ENCODE measurements at regions not wholly inside any gene's neighbourhood (a gene's known extent, or its start where the extent isn't known, plus 50 kb on each side); places are given as distances from the start of the nearest gene placed in this dataset.

- Histone ChIP-seq H3K4me1 (ENCODE audit: insufficient read depth, insufficient read length) (no peaks in the 10 kb centered on the region), H3K36me3 (ENCODE audit: insufficient read depth, insufficient read length, low read length) (no peaks in the 10 kb centered on the region), H3K27me3 (ENCODE audit: insufficient read depth, insufficient read length) (no peaks in the 10 kb centered on the region), H3K4me3 (ENCODE audit: insufficient read length, low read depth) (no peak overlapping the region), H3K9ac (ENCODE audit: insufficient read length, low read depth) (no peak overlapping the region), H3K9me3 (ENCODE audit: insufficient read depth, low read length) (no peaks in the 10 kb centered on the region)
- DNase-seq (ENCODE audit: low read depth, low spot score): no peak
- TF ChIP-seq SUZ12 (IDR thresholded peaks at IDR 0.05; ENCODE audit: extremely low read depth, insufficient read depth, insufficient read length): no peak
- TF ChIP-seq YY1 (IDR thresholded peaks at IDR 0.05; ENCODE audit: insufficient read depth, insufficient read length): no peak
- TF ChIP-seq ZNF274 (IDR thresholded peaks at IDR 0.05; ENCODE audit: low read depth, low read length): no peak
Observed at GRCh38 chr7:26924149-26924767, 59.9 kb upstream of the SKAP2 start.

- DNase-seq (ENCODE audit: low read depth, low spot score): no peak
- TF ChIP-seq ZNF274 (IDR thresholded peaks at IDR 0.05; ENCODE audit: low read depth, low read length) (no peak), YY1 (IDR thresholded peaks at IDR 0.05; ENCODE audit: insufficient read depth, insufficient read length) (no peak), SUZ12 (IDR thresholded peaks at IDR 0.05; ENCODE audit: extremely low read depth, insufficient read depth, insufficient read length) (no peak)
- Histone ChIP-seq H3K27me3 (ENCODE audit: insufficient read depth, insufficient read length) (no peaks in the 10 kb centered on the region), H3K36me3 (ENCODE audit: insufficient read depth, insufficient read length, low read length) (no peaks in the 10 kb centered on the region), H3K9ac (ENCODE audit: insufficient read length, low read depth) (no peak overlapping the region), H3K9me3 (ENCODE audit: insufficient read depth, low read length) (no peaks in the 10 kb centered on the region), H3K4me3 (ENCODE audit: insufficient read length, low read depth) (no peak overlapping the region), H3K4me1 (ENCODE audit: insufficient read depth, insufficient read length) (no peaks in the 10 kb centered on the region)
Observed at GRCh38 chr7:26919906-26920493, 55.6 kb upstream of the SKAP2 start.

- Histone ChIP-seq H3K4me3 (ENCODE audit: insufficient read length, low read depth) (no peak overlapping the region), H3K9me3 (ENCODE audit: insufficient read depth, low read length) (no peaks in the 10 kb centered on the region), H3K9ac (ENCODE audit: insufficient read length, low read depth) (no peak overlapping the region), H3K36me3 (ENCODE audit: insufficient read depth, insufficient read length, low read length) (no peaks in the 10 kb centered on the region), H3K4me1 (ENCODE audit: insufficient read depth, insufficient read length) (no peaks in the 10 kb centered on the region), H3K27me3 (ENCODE audit: insufficient read depth, insufficient read length) (no peaks in the 10 kb centered on the region)
- no peak for TF ChIP-seq YY1 (IDR thresholded peaks at IDR 0.05; ENCODE audit: insufficient read depth, insufficient read length)
- no peak for TF ChIP-seq SUZ12 (IDR thresholded peaks at IDR 0.05; ENCODE audit: extremely low read depth, insufficient read depth, insufficient read length)
- no peak for TF ChIP-seq ZNF274 (IDR thresholded peaks at IDR 0.05; ENCODE audit: low read depth, low read length)
- no peak for DNase-seq (ENCODE audit: low read depth, low spot score)
Observed at GRCh38 chr7:26918241-26918640, 53.9 kb upstream of the SKAP2 start.

GRCh38 chr7:26916779-26917320 lies 52.5 kb upstream of the SKAP2 start:
- Histone ChIP-seq H3K4me1 (ENCODE audit: insufficient read depth, insufficient read length) (no peaks in the 10 kb centered on the region), H3K36me3 (ENCODE audit: insufficient read depth, insufficient read length, low read length) (no peaks in the 10 kb centered on the region), H3K9ac (ENCODE audit: insufficient read length, low read depth) (no peak overlapping the region), H3K9me3 (ENCODE audit: insufficient read depth, low read length) (no peaks in the 10 kb centered on the region), H3K27me3 (ENCODE audit: insufficient read depth, insufficient read length) (no peaks in the 10 kb centered on the region), H3K4me3 (ENCODE audit: insufficient read length, low read depth) (no peak overlapping the region)
- no peak for DNase-seq (ENCODE audit: low read depth, low spot score)
- TF ChIP-seq YY1 (IDR thresholded peaks at IDR 0.05; ENCODE audit: insufficient read depth, insufficient read length) (no peak), ZNF274 (IDR thresholded peaks at IDR 0.05; ENCODE audit: low read depth, low read length) (no peak), SUZ12 (IDR thresholded peaks at IDR 0.05; ENCODE audit: extremely low read depth, insufficient read depth, insufficient read length) (no peak)

- Histone ChIP-seq H3K9ac (ENCODE audit: insufficient read length, low read depth) (no peak overlapping the region), H3K36me3 (ENCODE audit: insufficient read depth, insufficient read length, low read length) (no peaks in the 10 kb centered on the region), H3K4me3 (ENCODE audit: insufficient read length, low read depth) (no peak overlapping the region), H3K4me1 (ENCODE audit: insufficient read depth, insufficient read length) (no peaks in the 10 kb centered on the region), H3K9me3 (ENCODE audit: insufficient read depth, low read length) (no peaks in the 10 kb centered on the region), H3K27me3 (ENCODE audit: insufficient read depth, insufficient read length) (no peaks in the 10 kb centered on the region)
- DNase-seq (ENCODE audit: low read depth, low spot score): no peak
- TF ChIP-seq YY1 (IDR thresholded peaks at IDR 0.05; ENCODE audit: insufficient read depth, insufficient read length): no peak
- no peak for TF ChIP-seq SUZ12 (IDR thresholded peaks at IDR 0.05; ENCODE audit: extremely low read depth, insufficient read depth, insufficient read length)
- no peak for TF ChIP-seq ZNF274 (IDR thresholded peaks at IDR 0.05; ENCODE audit: low read depth, low read length)
Observed at GRCh38 chr7:26916336-26916735, 51.9 kb upstream of the SKAP2 start.
